Brain microvascular endothelial cell (primary cell): ENCODE measurements at regions not wholly inside any gene's neighbourhood (a gene's known extent, or its start where the extent isn't known, plus 50 kb on each side); places are given as distances from the start of the nearest gene placed in this dataset.

ENCODE experiments used
- DNase-seq: peaks from one replicate; pipeline ENCODE4 v3.0.0-alpha.2; 2020
- H3K27ac ChIP-seq: fragments of 250-450 bp; sonication (Bioruptor Pico); 2 replicates; pipeline ENCODE4 v1.5.1; 2020; ENCODE audit warnings: mild to moderate bottlenecking, moderate library complexity
- H3K27me3 ChIP-seq: fragments of 250-450 bp; sonication (Bioruptor Pico); replicated peaks from 2 replicates; pipeline ENCODE4 v1.5.1; 2020; ENCODE audit warnings: mild to moderate bottlenecking
- H3K36me3 ChIP-seq: fragments of 250-450 bp; sonication (Bioruptor Pico); replicated peaks from 2 replicates; pipeline ENCODE4 v1.5.1; 2020; ENCODE audit warnings: mild to moderate bottlenecking
- H3K4me3 ChIP-seq: 2 replicates; pipeline ENCODE4 v1.5.1; 2011; ENCODE audit warnings: low read depth, mild to moderate bottlenecking, control low read depth, low read length, moderate library complexity
- CTCF ChIP-seq: IDR thresholded peaks from 2 replicates; pipeline ENCODE4 v1.5.1; 2011; ENCODE audit warnings: low read depth, mild to moderate bottlenecking, moderate library complexity, low read length, control low read depth, inconsistent platforms; ENCODE audit errors: missing control alignments
- in situ Hi-C: cut with HindIII; loops from 2 replicates; pipeline ENCODE4 v1.10.0; 2017; ENCODE audit warnings: low sequenced_read_pairs, low pct_ligation_motif_present

GRCh38 chr18:37948471-37948870 is 382.9 kb upstream of the CELF4 start:
- no peaks in the 10 kb centered on the region for H3K36me3 ChIP-seq
- no peak overlapping the region for H3K4me3 ChIP-seq
- no peak for DNase-seq
- TF ChIP-seq CTCF: no peak
- no peak overlapping the region for H3K27ac ChIP-seq
- H3K27me3 ChIP-seq: no peaks in the 10 kb centered on the region
- in situ Hi-C loops: no loop called here

- H3K27me3 ChIP-seq: no peaks in the 10 kb centered on the region
- no peaks in the 10 kb centered on the region for H3K36me3 ChIP-seq
- no peak overlapping the region for H3K4me3 ChIP-seq
- no peak for TF ChIP-seq CTCF
- in situ Hi-C loops: no loop called here
- H3K27ac ChIP-seq: no peak overlapping the region
- DNase-seq: no peak
These were observed 380.7 kb upstream of the CELF4 start for GRCh38 chr18:37946324-37946723.

- Histone ChIP-seq H3K36me3 (no peaks in the 10 kb centered on the region), H3K27ac (no peak overlapping the region), H3K27me3 (no peaks in the 10 kb centered on the region), H3K4me3 (no peak overlapping the region)
- no peak for TF ChIP-seq CTCF
- no peak for DNase-seq
- in situ Hi-C loops: no loop called here
These were observed 379.2 kb upstream of the CELF4 start for GRCh38 chr18:37944700-37945270.

- H3K27me3 ChIP-seq: no peaks in the 10 kb centered on the region
- H3K36me3 ChIP-seq: no peaks in the 10 kb centered on the region
- no peak overlapping the region for H3K4me3 ChIP-seq
- in situ Hi-C loops: no loop called here
- DNase-seq: no peak
- TF ChIP-seq CTCF: no peak
- no peak overlapping the region for H3K27ac ChIP-seq
These were observed 371.7 kb upstream of the CELF4 start for GRCh38 chr18:37937287-37937686.

GRCh38 chr18:37935086-37935485 is 369.5 kb upstream of the CELF4 start:
- DNase-seq: no peak
- in situ Hi-C loops: no loop called here
- no peaks in the 10 kb centered on the region for H3K36me3 ChIP-seq
- no peak for TF ChIP-seq CTCF
- H3K27ac ChIP-seq: no peak overlapping the region
- H3K4me3 ChIP-seq: no peak overlapping the region
- no peaks in the 10 kb centered on the region for H3K27me3 ChIP-seq

GRCh38 chr18:37930640-37931039 is 365.0 kb upstream of the CELF4 start:
- TF ChIP-seq CTCF: no peak
- in situ Hi-C loops: no loop called here
- Histone ChIP-seq H3K36me3 (no peaks in the 10 kb centered on the region), H3K27ac (no peak overlapping the region), H3K27me3 (no peaks in the 10 kb centered on the region), H3K4me3 (no peak overlapping the region)
- DNase-seq: no peak
